Hepatocyte (in vitro differentiated cells): ENCODE measurements at regions not wholly inside any gene's neighbourhood (a gene's known extent, or its start where the extent isn't known, plus 50 kb on each side); places are given as distances from the start of the nearest gene placed in this dataset.

Experiments used
- CTCF ChIP-seq: fragments of 200-600 bp; sonication (generic); IDR thresholded peaks from 2 replicates; pipeline ENCODE4 v1.5.1; 2016; ENCODE audit warnings: antibody characterized with exemption, mild to moderate bottlenecking; ENCODE audit not compliant: poor library complexity
- EZH2 ChIP-seq: fragments of 200-600 bp; sonication (generic); IDR thresholded peaks from 2 replicates; pipeline ENCODE4 v1.6.1; 2016; ENCODE audit warnings: antibody characterized with exemption, mild to moderate bottlenecking, borderline replicate concordance
- EZH2phosphoT487 ChIP-seq: fragments of 200-600 bp; sonication (generic); IDR thresholded peaks from one replicate; pipeline ENCODE4 v1.6.1; 2018; ENCODE audit warnings: antibody characterized with exemption, mild to moderate bottlenecking, low read depth, moderate library complexity; ENCODE audit not compliant: unreplicated experiment, severe bottlenecking

GRCh38 chr2:183284606-183285005 is 160.4 kb downstream of the NUP35 start:
- no peak for TF ChIP-seq CTCF
- TF ChIP-seq EZH2, result no peak
- no peak for TF ChIP-seq EZH2phosphoT487
